ENCODE measurements at regions not wholly inside any gene's neighbourhood (a gene's known extent, or its start where the extent isn't known, plus 50 kb on each side); places are given as distances from the start of the nearest gene placed in this dataset.

DNA sequence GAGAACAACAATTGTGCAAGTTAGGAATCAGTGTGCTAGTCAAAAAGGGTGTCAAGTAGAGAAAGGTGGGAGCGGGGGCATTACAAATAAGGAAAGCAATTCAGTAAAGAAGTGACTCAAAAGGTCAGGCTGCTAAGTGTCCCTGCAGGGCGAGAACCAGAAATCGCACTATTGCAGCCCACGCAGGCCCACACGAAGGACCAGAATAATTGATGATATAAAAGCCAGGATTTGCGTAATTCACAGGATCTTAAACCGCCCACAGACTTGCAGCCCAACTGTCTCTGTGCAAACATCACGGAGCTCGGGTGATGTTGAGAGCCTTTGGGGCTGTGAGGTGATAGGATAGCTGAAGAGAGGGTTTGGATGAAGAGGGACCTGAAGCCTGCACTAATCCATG lies 349.0 kb downstream of the BRINP1 start:
- TF ChIP-seq, protein P1, sequence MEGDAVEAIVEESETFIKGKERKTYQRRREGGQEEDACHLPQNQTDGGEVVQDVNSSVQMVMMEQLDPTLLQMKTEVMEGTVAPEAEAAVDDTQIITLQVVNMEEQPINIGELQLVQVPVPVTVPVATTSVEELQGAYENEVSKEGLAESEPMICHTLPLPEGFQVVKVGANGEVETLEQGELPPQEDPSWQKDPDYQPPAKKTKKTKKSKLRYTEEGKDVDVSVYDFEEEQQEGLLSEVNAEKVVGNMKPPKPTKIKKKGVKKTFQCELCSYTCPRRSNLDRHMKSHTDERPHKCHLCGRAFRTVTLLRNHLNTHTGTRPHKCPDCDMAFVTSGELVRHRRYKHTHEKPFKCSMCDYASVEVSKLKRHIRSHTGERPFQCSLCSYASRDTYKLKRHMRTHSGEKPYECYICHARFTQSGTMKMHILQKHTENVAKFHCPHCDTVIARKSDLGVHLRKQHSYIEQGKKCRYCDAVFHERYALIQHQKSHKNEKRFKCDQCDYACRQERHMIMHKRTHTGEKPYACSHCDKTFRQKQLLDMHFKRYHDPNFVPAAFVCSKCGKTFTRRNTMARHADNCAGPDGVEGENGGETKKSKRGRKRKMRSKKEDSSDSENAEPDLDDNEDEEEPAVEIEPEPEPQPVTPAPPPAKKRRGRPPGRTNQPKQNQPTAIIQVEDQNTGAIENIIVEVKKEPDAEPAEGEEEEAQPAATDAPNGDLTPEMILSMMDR (IDR thresholded peaks at IDR 0.05): no peak
- TF ChIP-seq POLR2A (IDR thresholded peaks at IDR 0.05): no peak
- TF ChIP-seq EP300 (IDR thresholded peaks at IDR 0.05): no peak
- TF ChIP-seq POLR2AphosphoS5 (IDR thresholded peaks at IDR 0.05): no peak
